Heart left ventricle (tissue), 16 donors: ENCODE measurements at regions not wholly inside any gene's neighbourhood (a gene's known extent, or its start where the extent isn't known, plus 50 kb on each side); places are given as distances from the start of the nearest gene placed in this dataset.

Experiments used
- ATAC-seq, 4 donors: fragments of 200-7000 bp; cut with Tn5 transposase; one replicate each; pipeline ENCODE4 v1.9.1; 2020 to 2022; ENCODE audit warnings: moderate library complexity in 4 of 4, mild to moderate bottlenecking in 3 of 4, moderate number of reproducible peaks in 1 of 4
- DNase-seq, 5 donors: peaks; one replicate each; pipeline ENCODE4 v3.0.0-alpha.2; 2020
- H3K27ac ChIP-seq, 12 donors: fragments of 200-600 bp; sonication (generic) in 4 of 12; one replicate each; pipeline versions ENCODE4 v1.5.0 to v1.8.0; 2016 to 2022; ENCODE audit warnings: mild to moderate bottlenecking in 2 of 12
- H3K27me3 ChIP-seq, 9 donors: fragments of 200-600 bp; sonication (generic) in 2 of 9; one replicate each; pipeline versions ENCODE4 v1.5.1 to v1.8.0; 2016 to 2022; ENCODE audit warnings: mild to moderate bottlenecking in 3 of 9
- H3K36me3 ChIP-seq, 9 donors: fragments of 200-600 bp; sonication (generic) in 2 of 9; one replicate each; pipeline versions ENCODE4 v1.5.0 to v1.8.0; 2018 to 2022; ENCODE audit warnings: mild to moderate bottlenecking in 2 of 9
- H3K4me1 ChIP-seq, 12 donors: fragments of 200-600 bp; sonication (generic) in 4 of 12; one replicate each; pipeline versions ENCODE4 v1.5.0 to v1.8.0; 2016 to 2022; ENCODE audit warnings: mild to moderate bottlenecking in 3 of 12
- H3K4me3 ChIP-seq, 12 donors: fragments of 200-600 bp; sonication (generic) in 4 of 12; one replicate each; pipeline versions ENCODE4 v1.5.0 to v1.8.0; 2017 to 2022; ENCODE audit warnings: mild to moderate bottlenecking in 9 of 12, moderate library complexity in 4 of 12
- H3K9me3 ChIP-seq, 12 donors: fragments of 200-600 bp; sonication (generic) in 4 of 12; one replicate each; pipeline versions ENCODE4 v1.5.0 to v1.8.0; 2016 to 2022; ENCODE audit warnings: mild to moderate bottlenecking in 1 of 12
- CTCF ChIP-seq, 12 donors: fragments of 200-600 bp; sonication (generic) in 4 of 12; IDR thresholded peaks; one replicate each; pipeline versions ENCODE4 v1.5.0 to v1.8.0; 2018 to 2022; ENCODE audit warnings: antibody characterized with exemption in 12 of 12, mild to moderate bottlenecking in 5 of 12
- POLR2A ChIP-seq, 2 donors: fragments of 450-650 bp; IDR thresholded peaks; one replicate each; pipeline ENCODE4 v1.6.1; 2017; ENCODE audit warnings: antibody characterized with exemption in 2 of 2, mild to moderate bottlenecking in 2 of 2, moderate library complexity in 2 of 2
- WGBS, 4 donors: extraction: QIAGEN DNeasy Blood & Tissue Kit in 2 of 4; methylation state at CpG; one replicate each; pipeline versions ENCODE4 v1.1.5 to v1.1.7; 2013 to 2018; 5-methylcytosine and 5-hydroxymethylcytosine counted together
- intact Hi-C, 10 donors: fragments of 100-400 bp; cut with DNase I; formaldehyde crosslinking; loops; one replicate each; pipeline versions ENCODE4 v1.11.1 to v1.14.2; 2022
- donor health status: ischemic (EF 13 %, LVEDD 7.1; RV severe dilation, severe dysfunction).
- donor health status: healthy with polysubstance abuse.
- donor health status: DM: no; HTN: yes; CAD: no.
- donor health status: DM: no; HTN: no; CAD: no.
- donor health status: ischemic (EF 25% LVEDD 6.9; RV normal size, moderate dysfunction).
- donor health status: ischemic (EF 25% LVEDD 5.7; RV mildly dilated, moderate dysfunction).
- donor health status: healthy.
- donor health status: DM: yes; HTN: yes; CAD: no.
- donor health status: ischemic (EF 35%, LVEDD 5.7; RV mildly dilated, moderate dysfunction).
- donor health status: nonischemic (EF 11% LVEDD 7.7; RV severe dilation, severe dysfunction).
- donor health status: DM: yes; HTN: yes; CAD: no.
- donor health status: PGD.
- donor health status: ischemic (EF 29% LVEDD 5.4; RV normal size, mild dysfunction).
- donor health status: nonischemic (EF 23%, LVEDD 6.1; RV moderate dilation, normal function).

- H3K27ac ChIP-seq, result no peak overlapping the region
- no peak overlapping the region for H3K4me3 ChIP-seq
- intact Hi-C loops, result no loop called here
- H3K27me3 ChIP-seq, result no peaks in the 10 kb centered on the region
- DNase-seq (no peak), ATAC-seq (no peak)
- no peaks in the 10 kb centered on the region for H3K36me3 ChIP-seq
- TF ChIP-seq CTCF (IDR thresholded peaks at IDR 0.05), result no peak
- no peaks in the 10 kb centered on the region for H3K4me1 ChIP-seq
- no peaks in the 10 kb centered on the region for H3K9me3 ChIP-seq
- 62 to 73% (median 71%) methylated on average over 8 of the region's 8 CpGs for WGBS, 4 donors
Measured at GRCh38 chr4:64712590-64712989, 303.3 kb upstream of the TECRL start.

GRCh38 chr4:64705989-64706388 is 296.7 kb upstream of the TECRL start:
- intact Hi-C loops, result no loop called here
- no peaks in the 10 kb centered on the region for H3K4me1 ChIP-seq
- no peak overlapping the region for H3K4me3 ChIP-seq
- no peaks in the 10 kb centered on the region for H3K27me3 ChIP-seq
- H3K27ac ChIP-seq, result no peak overlapping the region
- H3K36me3 ChIP-seq, result no peaks in the 10 kb centered on the region
- peaks cover 0 to 8% (median 0%) of the 10 kb centered on the region in 12 donors for H3K9me3 ChIP-seq
- DNase-seq (no peak), ATAC-seq (no peak)
- TF ChIP-seq POLR2A (IDR thresholded peaks at IDR 0.05) (no peak), CTCF (IDR thresholded peaks at IDR 0.05) (no peak)
- 86 to 92% (median 90%) methylated on average over 3 of the region's 3 CpGs for WGBS, 4 donors

GRCh38 chr4:64698171-64698570 is 288.9 kb upstream of the TECRL start:
- intact Hi-C loops, result no loop called here
- WGBS, 4 donors, result 60 to 81% (median 77%) methylated on average over 2 of the region's 2 CpGs
- DNase-seq (no peak), ATAC-seq (no peak)
- no peaks in the 10 kb centered on the region for H3K27me3 ChIP-seq
- H3K27ac ChIP-seq, result no peak overlapping the region
- no peak overlapping the region for H3K4me3 ChIP-seq
- no peaks in the 10 kb centered on the region for H3K4me1 ChIP-seq
- no peak for TF ChIP-seq POLR2A (IDR thresholded peaks at IDR 0.05)
- TF ChIP-seq CTCF (IDR thresholded peaks at IDR 0.05), result no peak
- no peaks in the 10 kb centered on the region for H3K36me3 ChIP-seq
- H3K9me3 ChIP-seq, result no peaks in the 10 kb centered on the region

GRCh38 chr4:64682946-64683345 is 273.7 kb upstream of the TECRL start:
- no peaks in the 10 kb centered on the region for H3K27me3 ChIP-seq
- no peak for ATAC-seq
- WGBS, 4 donors, result 82 to 86% (median 85%) methylated on average over 4 of the region's 4 CpGs

More at GRCh38 chr4:64682946-64683345, 273.7 kb upstream of the TECRL start:
- H3K9me3 ChIP-seq, result peaks cover 0 to 16% (median 0%) of the 10 kb centered on the region in 12 donors
- no peaks in the 10 kb centered on the region for H3K36me3 ChIP-seq
- H3K4me1 ChIP-seq, result no peaks in the 10 kb centered on the region
- H3K4me3 ChIP-seq, result no peak overlapping the region
- H3K27ac ChIP-seq, result no peak overlapping the region
- TF ChIP-seq POLR2A (IDR thresholded peaks at IDR 0.05) (no peak), CTCF (IDR thresholded peaks at IDR 0.05) (no peak)
- intact Hi-C loops, result no loop called here
- no peak for DNase-seq
